Hepatocyte (in vitro differentiated cells): ENCODE measurements at regions not wholly inside any gene's neighbourhood (a gene's known extent, or its start where the extent isn't known, plus 50 kb on each side); places are given as distances from the start of the nearest gene placed in this dataset.

ENCODE experiments used
- DNase-seq: peaks from one replicate; pipeline ENCODE4 v3.0.0-alpha.2; 2016; ENCODE audit warnings: low spot score
- H2AFZ ChIP-seq: fragments of 200-600 bp; sonication (generic); 2 replicates; pipeline ENCODE4 v1.6.0; 2016; ENCODE audit warnings: antibody characterized with exemption, mild to moderate bottlenecking
- H3K27ac ChIP-seq: fragments of 200-600 bp; sonication (generic); 2 replicates; pipeline ENCODE4 v1.5.1; 2016; ENCODE audit warnings: mild to moderate bottlenecking
- H3K27me3 ChIP-seq: fragments of 200-600 bp; sonication (generic); 2 replicates; pipeline ENCODE4 v1.6.1; 2016
- H3K36me3 ChIP-seq: fragments of 200-600 bp; sonication (generic); replicated peaks from 2 replicates; pipeline ENCODE4 v1.5.1; 2016; ENCODE audit warnings: low read depth; ENCODE audit not compliant: insufficient read depth
- H3K4me1 ChIP-seq: fragments of 200-600 bp; sonication (generic); 2 replicates; pipeline ENCODE4 v1.5.1; 2016; ENCODE audit warnings: mild to moderate bottlenecking, moderate library complexity; ENCODE audit not compliant: insufficient read depth
- H3K4me2 ChIP-seq: fragments of 200-600 bp; sonication (generic); 2 replicates; pipeline ENCODE4 v1.6.0; 2016
- H3K4me3 ChIP-seq: fragments of 200-600 bp; sonication (generic); 2 replicates; pipeline ENCODE4 v1.5.1; 2016; ENCODE audit warnings: mild to moderate bottlenecking
- H3K79me2 ChIP-seq: fragments of 200-600 bp; sonication (generic); 2 replicates; pipeline ENCODE4 v1.6.0; 2017; ENCODE audit warnings: mild to moderate bottlenecking
- H3K9me2 ChIP-seq: fragments of 200-600 bp; sonication (generic); replicated peaks from 2 replicates; pipeline ENCODE4 v1.6.0; 2017; ENCODE audit warnings: mild to moderate bottlenecking; ENCODE audit not compliant: insufficient read depth
- H3K9me3 ChIP-seq: fragments of 200-600 bp; sonication (generic); 2 replicates; pipeline ENCODE4 v1.5.1; 2016; ENCODE audit warnings: low read depth, mild to moderate bottlenecking
- H4K20me1 ChIP-seq: fragments of 200-600 bp; sonication (generic); 2 replicates; pipeline ENCODE4 v1.6.0; 2016; ENCODE audit warnings: mild to moderate bottlenecking; ENCODE audit not compliant: insufficient read depth, poor library complexity, severe bottlenecking
- CTCF ChIP-seq: fragments of 200-600 bp; sonication (generic); IDR thresholded peaks from 2 replicates; pipeline ENCODE4 v1.5.1; 2016; ENCODE audit warnings: antibody characterized with exemption, mild to moderate bottlenecking; ENCODE audit not compliant: poor library complexity
- EZH2 ChIP-seq: fragments of 200-600 bp; sonication (generic); IDR thresholded peaks from 2 replicates; pipeline ENCODE4 v1.6.1; 2016; ENCODE audit warnings: antibody characterized with exemption, mild to moderate bottlenecking, borderline replicate concordance
- EZH2phosphoT487 ChIP-seq: fragments of 200-600 bp; sonication (generic); IDR thresholded peaks from one replicate; pipeline ENCODE4 v1.6.1; 2018; ENCODE audit warnings: antibody characterized with exemption, mild to moderate bottlenecking, low read depth, moderate library complexity; ENCODE audit not compliant: unreplicated experiment, severe bottlenecking
- WGBS: methylation state at CpG from one replicate; pipeline ENCODE4 v1.1.6; 2016; ENCODE audit warnings: low lambda C conversion rate; ENCODE audit errors: missing lambda C conversion rate; 5-methylcytosine and 5-hydroxymethylcytosine counted together

GRCh38 chr20:1811621-1812498, 83.3 kb upstream of the SIRPA start:
- no peaks in the 10 kb centered on the region for H4K20me1 ChIP-seq
- H3K79me2 ChIP-seq, result no peaks in the 10 kb centered on the region
- no peaks in the 10 kb centered on the region for H3K9me2 ChIP-seq
- H3K27ac ChIP-seq, result no peak overlapping the region
- no peaks in the 10 kb centered on the region for H3K9me3 ChIP-seq
- no peaks in the 10 kb centered on the region for H3K27me3 ChIP-seq
- 51% methylated on average over 5 of the region's 5 CpGs for WGBS
- no peak overlapping the region for H3K4me2 ChIP-seq
- peaks cover 9% of the 10 kb centered on the region for H3K4me1 ChIP-seq
- H2AFZ ChIP-seq, result no peak overlapping the region
- no peak overlapping the region for H3K4me3 ChIP-seq
- TF ChIP-seq CTCF, result no peak
- no peak for TF ChIP-seq EZH2phosphoT487
- no peak for TF ChIP-seq EZH2
- H3K36me3 ChIP-seq, result no peaks in the 10 kb centered on the region
- no peak for DNase-seq

GRCh38 chr20:1810926-1811620, 84.1 kb upstream of the SIRPA start:
- Histone ChIP-seq H3K27me3 (no peaks in the 10 kb centered on the region), H3K4me3 (no peak overlapping the region), H4K20me1 (no peaks in the 10 kb centered on the region), H3K4me2 (no peak overlapping the region), H3K27ac (no peak overlapping the region), H2AFZ (no peak overlapping the region), H3K4me1 (peaks cover 9% of the 10 kb centered on the region), H3K79me2 (no peaks in the 10 kb centered on the region), H3K9me2 (no peaks in the 10 kb centered on the region), H3K9me3 (no peaks in the 10 kb centered on the region), H3K36me3 (no peaks in the 10 kb centered on the region)
- DNase-seq, result no peak
- WGBS, result 50% methylated on average over 7 of the region's 7 CpGs
- TF ChIP-seq EZH2 (no peak), CTCF (no peak), EZH2phosphoT487 (no peak)

GRCh38 chr20:1810572-1810925, 84.7 kb upstream of the SIRPA start:
- H3K27ac ChIP-seq, result no peak overlapping the region
- no peaks in the 10 kb centered on the region for H4K20me1 ChIP-seq
- no peak overlapping the region for H2AFZ ChIP-seq
- H3K4me2 ChIP-seq, result no peak overlapping the region
- no peaks in the 10 kb centered on the region for H3K9me3 ChIP-seq
- TF ChIP-seq EZH2, result no peak
- TF ChIP-seq CTCF, result no peak
- TF ChIP-seq EZH2phosphoT487, result no peak
- no peaks in the 10 kb centered on the region for H3K79me2 ChIP-seq
- WGBS, result 91% methylated on average over 5 of the region's 5 CpGs
- no peaks in the 10 kb centered on the region for H3K9me2 ChIP-seq
- no peaks in the 10 kb centered on the region for H3K27me3 ChIP-seq
- H3K36me3 ChIP-seq, result no peaks in the 10 kb centered on the region
- no peak for DNase-seq
- H3K4me1 ChIP-seq, result peaks cover 9% of the 10 kb centered on the region
- no peak overlapping the region for H3K4me3 ChIP-seq
